MM.1S (cell line): ENCODE measurements at regions not wholly inside any gene's neighbourhood (a gene's known extent, or its start where the extent isn't known, plus 50 kb on each side); places are given as distances from the start of the nearest gene placed in this dataset.

Experiments
- CTCF ChIP-seq: fragments of 300-600 bp; sonication (generic); IDR thresholded peaks from 2 replicates; pipeline ENCODE4 v1.5.1; 2016; ENCODE audit warnings: antibody characterized with exemption, low read length, mixed read lengths
- EZH2 ChIP-seq: fragments of 300-600 bp; sonication (generic); optimal IDR thresholded peaks from 2 replicates; pipeline ENCODE3; 2017; ENCODE audit warnings: low read depth, mild to moderate bottlenecking, antibody characterized with exemption, low read length, mixed read lengths
- EZH2phosphoT487 ChIP-seq: fragments of 300-600 bp; sonication (generic); IDR thresholded peaks from 2 replicates; pipeline ENCODE4 v1.6.1; 2018; ENCODE audit warnings: antibody characterized with exemption, low read length

- TF ChIP-seq CTCF (no peak), EZH2 (no peak), EZH2phosphoT487 (no peak)
Measured at GRCh38 chr10:89138755-89139490, 68.2 kb downstream of the CH25H start.
